ENCODE measurements at regions not wholly inside any gene's neighbourhood (a gene's known extent, or its start where the extent isn't known, plus 50 kb on each side); places are given as distances from the start of the nearest gene placed in this dataset.

DNA sequence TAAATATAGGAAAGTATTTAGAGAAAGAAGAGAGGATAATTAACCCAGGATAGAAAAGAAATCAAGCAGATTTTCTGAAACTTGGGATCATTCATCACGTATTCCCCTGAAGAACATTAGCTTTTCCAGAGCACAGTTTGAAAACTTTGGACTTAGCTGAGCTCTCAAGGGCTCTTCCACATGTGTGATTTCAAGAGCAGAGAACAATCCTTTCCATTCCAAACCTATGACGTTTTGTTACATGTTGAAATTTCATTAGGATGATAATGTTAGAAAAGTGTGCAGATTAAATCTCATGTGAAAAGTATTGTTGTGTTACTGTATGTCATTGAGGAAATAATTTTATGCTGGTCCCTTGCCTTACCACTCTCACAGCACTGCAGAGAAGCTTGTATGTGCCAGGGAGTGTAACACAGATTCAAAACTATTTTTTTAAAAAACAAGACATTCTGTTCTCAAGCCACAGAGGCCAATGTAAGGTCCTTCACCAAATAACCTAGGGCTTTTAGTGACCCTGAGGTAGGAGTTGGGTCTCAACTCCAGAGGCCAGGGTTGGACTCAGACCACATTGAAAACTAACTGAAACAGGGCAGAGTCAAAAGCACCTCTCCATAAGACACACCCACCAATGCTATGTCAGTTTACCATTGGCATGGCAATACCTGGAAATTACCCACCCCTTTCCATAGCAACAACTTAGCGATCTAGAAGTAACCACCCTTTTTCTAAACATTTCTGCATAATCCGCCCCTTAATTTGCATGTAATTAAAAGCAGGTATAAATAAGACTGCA, 141.3 kb downstream of the ANXA5 start:
- Histone ChIP-seq H3K27ac (no peak overlapping the region), H3K4me3 (no peak overlapping the region)
- DNase-seq (ENCODE audit: low spot score), result no peak
- TF ChIP-seq, protein P1, sequence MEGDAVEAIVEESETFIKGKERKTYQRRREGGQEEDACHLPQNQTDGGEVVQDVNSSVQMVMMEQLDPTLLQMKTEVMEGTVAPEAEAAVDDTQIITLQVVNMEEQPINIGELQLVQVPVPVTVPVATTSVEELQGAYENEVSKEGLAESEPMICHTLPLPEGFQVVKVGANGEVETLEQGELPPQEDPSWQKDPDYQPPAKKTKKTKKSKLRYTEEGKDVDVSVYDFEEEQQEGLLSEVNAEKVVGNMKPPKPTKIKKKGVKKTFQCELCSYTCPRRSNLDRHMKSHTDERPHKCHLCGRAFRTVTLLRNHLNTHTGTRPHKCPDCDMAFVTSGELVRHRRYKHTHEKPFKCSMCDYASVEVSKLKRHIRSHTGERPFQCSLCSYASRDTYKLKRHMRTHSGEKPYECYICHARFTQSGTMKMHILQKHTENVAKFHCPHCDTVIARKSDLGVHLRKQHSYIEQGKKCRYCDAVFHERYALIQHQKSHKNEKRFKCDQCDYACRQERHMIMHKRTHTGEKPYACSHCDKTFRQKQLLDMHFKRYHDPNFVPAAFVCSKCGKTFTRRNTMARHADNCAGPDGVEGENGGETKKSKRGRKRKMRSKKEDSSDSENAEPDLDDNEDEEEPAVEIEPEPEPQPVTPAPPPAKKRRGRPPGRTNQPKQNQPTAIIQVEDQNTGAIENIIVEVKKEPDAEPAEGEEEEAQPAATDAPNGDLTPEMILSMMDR (IDR thresholded peaks at IDR 0.05), result no peak

DNA sequence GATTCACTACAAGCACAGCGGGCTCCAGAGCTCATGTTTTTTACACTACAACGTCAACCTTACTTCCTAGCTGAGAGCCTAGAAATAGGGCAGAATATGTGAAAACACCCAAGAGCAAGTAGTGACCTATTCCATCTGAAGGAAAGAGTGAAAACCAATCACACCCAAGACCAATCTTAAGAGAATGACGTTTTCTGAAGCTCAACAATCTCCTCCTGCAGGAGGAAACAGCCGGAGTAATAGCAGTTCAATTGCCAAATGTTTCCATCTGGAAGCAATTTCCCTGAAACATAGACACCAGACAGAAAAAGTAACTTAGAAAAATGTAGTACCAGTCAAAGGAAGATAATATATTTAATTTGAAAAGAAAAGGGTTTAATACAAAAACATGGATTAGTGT, 142.4 kb downstream of the ANXA5 start:
- Histone ChIP-seq H3K27ac (no peak overlapping the region), H3K4me3 (no peak overlapping the region)
- TF ChIP-seq, protein P1 (IDR thresholded peaks at IDR 0.05), result no peak
- DNase-seq (ENCODE audit: low spot score), result no peak

DNA sequence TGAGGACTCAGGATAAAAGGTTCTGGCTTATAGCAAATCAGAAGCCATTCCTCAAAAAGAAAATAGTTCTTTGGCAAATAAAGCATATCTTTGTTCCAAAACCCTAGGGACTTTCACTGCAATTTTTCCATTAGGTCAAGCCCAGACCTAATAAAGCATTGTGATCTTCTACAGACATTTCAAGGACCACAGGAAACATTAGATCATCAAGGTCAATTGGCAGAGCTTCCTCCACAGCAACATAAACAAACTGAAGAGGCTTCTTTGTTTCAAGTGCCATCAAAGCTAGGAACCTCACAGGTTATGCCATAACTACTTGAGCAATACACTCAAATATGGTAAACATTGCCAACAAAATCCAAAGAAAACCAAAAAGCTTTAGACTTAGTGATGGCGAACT, 144.9 kb downstream of the ANXA5 start:
- no peak for DNase-seq (ENCODE audit: low spot score)
- TF ChIP-seq, protein P1 (IDR thresholded peaks at IDR 0.05), result no peak
- Histone ChIP-seq H3K27ac (no peak overlapping the region), H3K4me3 (no peak overlapping the region)

DNA sequence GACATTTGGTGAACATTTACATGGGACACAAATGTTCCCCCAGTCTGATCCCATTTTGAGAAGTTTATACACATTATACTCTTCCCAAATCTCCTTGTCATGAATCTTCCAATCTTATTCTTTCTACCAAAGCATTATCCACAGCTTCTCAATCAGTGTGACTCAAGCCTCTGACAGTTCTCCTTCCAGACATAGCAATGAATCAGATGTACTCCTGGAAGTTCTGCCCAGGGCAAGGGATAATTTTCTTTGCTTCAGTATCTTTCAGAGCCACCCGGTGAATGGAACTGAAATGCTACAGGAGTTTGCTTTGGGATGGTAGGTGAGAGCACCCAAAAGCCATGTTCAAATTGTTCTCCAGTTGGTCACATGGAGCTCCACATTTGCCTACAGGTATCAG, 145.5 kb downstream of the ANXA5 start:
- TF ChIP-seq, protein P1 (IDR thresholded peaks at IDR 0.05), result no peak
- no peak overlapping the region for H3K27ac ChIP-seq
- no peak overlapping the region for H3K4me3 ChIP-seq
- no peak for DNase-seq (ENCODE audit: low spot score)

DNA sequence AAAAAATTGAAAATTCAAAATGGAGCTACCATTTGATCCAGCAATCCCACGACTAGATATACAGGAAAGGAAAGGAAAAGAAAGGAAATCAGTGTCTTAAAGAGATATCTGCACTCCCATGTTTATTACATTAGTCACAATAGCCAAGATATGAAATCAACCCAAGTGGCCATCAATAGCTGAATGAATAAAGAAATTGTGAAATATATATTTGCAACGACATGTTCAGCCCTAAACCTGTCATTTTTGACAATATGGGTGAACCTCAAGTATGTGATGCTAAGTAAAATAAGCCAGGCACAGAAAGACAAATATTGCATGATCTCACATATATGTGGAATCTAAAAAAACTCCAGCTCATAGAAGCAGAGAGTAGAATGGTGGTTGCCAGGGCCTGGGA, 155.1 kb downstream of the ANXA5 start:
- no peak overlapping the region for H3K4me3 ChIP-seq
- TF ChIP-seq, protein P1 (IDR thresholded peaks at IDR 0.05), result no peak
- DNase-seq (ENCODE audit: low spot score), result no peak
- no peak overlapping the region for H3K27ac ChIP-seq

DNA sequence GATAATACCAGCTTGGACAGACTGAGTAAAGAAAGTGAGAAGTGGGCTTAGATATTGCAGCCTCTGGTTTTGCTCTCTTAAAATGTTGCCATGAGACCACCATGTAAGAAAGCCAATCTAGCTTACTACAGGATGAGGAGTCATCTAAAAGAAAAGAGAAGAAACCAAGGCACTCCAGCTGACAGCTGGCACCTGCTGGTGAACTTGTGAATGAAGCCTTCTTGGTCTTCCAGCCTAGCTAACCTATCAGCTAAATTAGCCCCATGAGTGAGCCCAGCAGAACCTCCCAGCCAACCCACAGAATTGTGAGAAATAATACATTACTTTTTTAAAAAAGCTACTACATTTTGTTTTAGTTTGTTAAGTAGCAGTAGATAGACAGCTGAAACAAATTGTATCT, 154.5 kb upstream of the QRFPR start:
- H3K27ac ChIP-seq, result no peak overlapping the region
- DNase-seq (ENCODE audit: low spot score), result no peak
- no peak overlapping the region for H3K4me3 ChIP-seq
- TF ChIP-seq, protein P1 (IDR thresholded peaks at IDR 0.05), result no peak

DNA sequence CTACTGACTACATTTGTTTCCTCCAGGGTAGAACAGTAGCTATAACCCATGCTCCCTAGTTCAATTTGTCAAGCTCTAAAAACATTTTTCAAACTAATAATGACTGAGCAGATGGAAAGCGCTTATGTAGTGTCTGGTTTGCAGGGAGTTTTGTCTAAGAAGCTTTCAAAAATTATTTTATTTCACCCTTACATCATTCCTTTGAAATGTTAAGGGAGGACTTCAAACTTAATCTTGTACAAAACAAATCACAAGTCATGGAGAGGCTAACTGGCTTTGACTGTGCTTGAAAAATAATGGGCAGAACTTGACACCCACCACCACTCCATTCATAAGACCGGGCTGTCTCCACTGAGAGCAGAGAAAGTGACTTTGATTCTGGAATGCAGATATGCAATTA, 153.4 kb upstream of the QRFPR start:
- TF ChIP-seq, protein P1 (IDR thresholded peaks at IDR 0.05), result no peak
- no peak for DNase-seq (ENCODE audit: low spot score)
- Histone ChIP-seq H3K4me3 (no peak overlapping the region), H3K27ac (no peak overlapping the region)
